H1 (cell line): ENCODE measurements at regions not wholly inside any gene's neighbourhood (a gene's known extent, or its start where the extent isn't known, plus 50 kb on each side); places are given as distances from the start of the nearest gene placed in this dataset.

ENCODE experiments used
- CHD2 ChIP-seq: IDR thresholded peaks from 2 replicates; pipeline ENCODE4 v1.6.1; 2012; ENCODE audit warnings: low read length, improper control_type of control experiment
- EZH2 ChIP-seq: fragments of 200-600 bp; sonication (generic); IDR thresholded peaks from 2 replicates; pipeline ENCODE4 v1.7.1; 2012; ENCODE audit warnings: low read depth, mild to moderate bottlenecking, moderate library complexity, low read length, inconsistent platforms; ENCODE audit not compliant: severe bottlenecking
- FOSL1 ChIP-seq: IDR thresholded peaks from 2 replicates; pipeline ENCODE4 v1.6.1; 2011; ENCODE audit warnings: mild to moderate bottlenecking, low read depth, low read length, moderate library complexity; ENCODE audit not compliant: insufficient read depth
- HDAC2 ChIP-seq, 2 experiments: fragments of 300-600 bp in 1 of 2; sonication (generic) in 1 of 2; IDR thresholded peaks; 2 replicates each; pipeline ENCODE4 v1.6.1; 2011 to 2012; ENCODE audit warnings: low read depth in 2 of 2, low read length in 2 of 2, mild to moderate bottlenecking in 2 of 2, moderate library complexity in 2 of 2, borderline replicate concordance in 1 of 2, inconsistent platforms in 1 of 2
- JUN ChIP-seq: IDR thresholded peaks from 2 replicates; pipeline ENCODE4 v1.6.1; 2011; ENCODE audit warnings: low read depth, mild to moderate bottlenecking, improper control_type of control experiment, low read length
- JUND ChIP-seq: IDR thresholded peaks from 2 replicates; pipeline ENCODE4 v1.6.1; 2011; ENCODE audit warnings: mild to moderate bottlenecking, improper control_type of control experiment, low read length
- KDM1A ChIP-seq: fragments of 200-600, 300-600 bp; sonication (generic); IDR thresholded peaks from 2 replicates; pipeline ENCODE4 v1.7.1; 2016; ENCODE audit warnings: mild to moderate bottlenecking, low read length, borderline replicate concordance
- RAD21 ChIP-seq, 2 experiments: IDR thresholded peaks in 1 of 2; conservative IDR thresholded peaks in 1 of 2; 2 replicates each; pipeline ENCODE4 v1.6.1; 2011; ENCODE audit warnings: low read depth in 2 of 2, low read length in 2 of 2, improper control_type of control experiment in 1 of 2, inconsistent platforms in 1 of 2, mild to moderate bottlenecking in 1 of 2, moderate library complexity in 1 of 2
- TAF1 ChIP-seq: IDR thresholded peaks from 2 replicates; pipeline ENCODE4 v1.6.1; 2011; ENCODE audit warnings: mild to moderate bottlenecking, low read depth, low read length
- TBP ChIP-seq: IDR thresholded peaks from 2 replicates; pipeline ENCODE4 v1.6.1; 2011; ENCODE audit warnings: low read depth, low read length, improper control_type of control experiment
- ZNF274 ChIP-seq: IDR thresholded peaks from 2 replicates; pipeline ENCODE4 v1.7.0; 2012; ENCODE audit warnings: low read length, borderline replicate concordance; ENCODE audit errors: extremely low read depth
- TF ChIP-seq, protein P1 (sequence below), 3 experiments: IDR thresholded peaks; 1 replicate in 2 of 3; 2 replicates in 1 of 3; pipeline versions ENCODE4 v1.5.1 to v1.6.1; 2011; ENCODE audit warnings: low read length in 3 of 3, mild to moderate bottlenecking in 3 of 3, inconsistent platforms in 2 of 3, low read depth in 1 of 3, moderate library complexity in 1 of 3; ENCODE audit not compliant: insufficient read depth in 1 of 3; ENCODE audit errors: control extremely low read depth in 1 of 3
- TF ChIP-seq, protein P2 (sequence below): IDR thresholded peaks from 2 replicates; pipeline ENCODE4 v1.6.1; 2011; ENCODE audit warnings: low read length, improper control_type of control experiment
- TF ChIP-seq, protein P3 (sequence below): IDR thresholded peaks from 2 replicates; pipeline ENCODE4 v1.6.1; 2012; ENCODE audit warnings: low read length, inconsistent platforms

DNA sequence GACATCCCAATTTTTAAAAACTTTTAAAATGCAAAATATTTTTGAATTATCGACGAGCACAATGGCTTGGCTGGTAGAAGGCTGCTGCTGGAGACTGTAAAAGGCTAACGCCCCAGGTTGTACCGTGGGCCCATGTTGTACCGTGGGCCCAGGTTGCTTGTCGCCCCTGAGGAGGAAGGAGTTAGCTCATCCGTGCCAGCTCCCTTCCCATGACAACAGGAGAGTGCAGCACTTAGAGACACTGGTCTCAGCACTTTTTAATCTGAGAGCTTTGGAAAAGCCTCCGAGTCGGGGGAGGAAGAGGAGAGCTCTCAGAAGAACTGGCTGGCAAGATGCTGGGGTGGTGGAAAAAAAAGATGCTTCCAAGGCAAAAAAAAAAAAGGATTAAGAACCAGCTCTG is 50.3 kb upstream of the CACNA1A start:
- no peak for TF ChIP-seq JUND
- TF ChIP-seq KDM1A: no peak
- TF ChIP-seq, protein P1, sequence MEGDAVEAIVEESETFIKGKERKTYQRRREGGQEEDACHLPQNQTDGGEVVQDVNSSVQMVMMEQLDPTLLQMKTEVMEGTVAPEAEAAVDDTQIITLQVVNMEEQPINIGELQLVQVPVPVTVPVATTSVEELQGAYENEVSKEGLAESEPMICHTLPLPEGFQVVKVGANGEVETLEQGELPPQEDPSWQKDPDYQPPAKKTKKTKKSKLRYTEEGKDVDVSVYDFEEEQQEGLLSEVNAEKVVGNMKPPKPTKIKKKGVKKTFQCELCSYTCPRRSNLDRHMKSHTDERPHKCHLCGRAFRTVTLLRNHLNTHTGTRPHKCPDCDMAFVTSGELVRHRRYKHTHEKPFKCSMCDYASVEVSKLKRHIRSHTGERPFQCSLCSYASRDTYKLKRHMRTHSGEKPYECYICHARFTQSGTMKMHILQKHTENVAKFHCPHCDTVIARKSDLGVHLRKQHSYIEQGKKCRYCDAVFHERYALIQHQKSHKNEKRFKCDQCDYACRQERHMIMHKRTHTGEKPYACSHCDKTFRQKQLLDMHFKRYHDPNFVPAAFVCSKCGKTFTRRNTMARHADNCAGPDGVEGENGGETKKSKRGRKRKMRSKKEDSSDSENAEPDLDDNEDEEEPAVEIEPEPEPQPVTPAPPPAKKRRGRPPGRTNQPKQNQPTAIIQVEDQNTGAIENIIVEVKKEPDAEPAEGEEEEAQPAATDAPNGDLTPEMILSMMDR (IDR thresholded peaks at IDR 0.05; ENCODE audit: control extremely low read depth in 1 of 3, insufficient read depth in 1 of 3, low read depth in 1 of 3, low read length in 3 of 3): no peak
- TF ChIP-seq TAF1: no peak
- no peak for TF ChIP-seq EZH2
- TF ChIP-seq ZNF274: no peak
- no peak for TF ChIP-seq JUN
- TF ChIP-seq, protein P2, sequence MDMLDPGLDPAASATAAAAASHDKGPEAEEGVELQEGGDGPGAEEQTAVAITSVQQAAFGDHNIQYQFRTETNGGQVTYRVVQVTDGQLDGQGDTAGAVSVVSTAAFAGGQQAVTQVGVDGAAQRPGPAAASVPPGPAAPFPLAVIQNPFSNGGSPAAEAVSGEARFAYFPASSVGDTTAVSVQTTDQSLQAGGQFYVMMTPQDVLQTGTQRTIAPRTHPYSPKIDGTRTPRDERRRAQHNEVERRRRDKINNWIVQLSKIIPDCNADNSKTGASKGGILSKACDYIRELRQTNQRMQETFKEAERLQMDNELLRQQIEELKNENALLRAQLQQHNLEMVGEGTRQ: no peak
- TF ChIP-seq FOSL1: no peak
- no peak for TF ChIP-seq RAD21 (IDR thresholded peaks at IDR 0.05 in 1 of 2, conservative IDR thresholded peaks at IDR 0.05 in 1 of 2; ENCODE audit: low read depth in 2 of 2, low read length in 2 of 2)
- TF ChIP-seq HDAC2 (IDR thresholded peaks at IDR 0.05; ENCODE audit: borderline replicate concordance in 1 of 2, low read depth in 2 of 2, low read length in 2 of 2): no peak
- TF ChIP-seq, protein P3, sequence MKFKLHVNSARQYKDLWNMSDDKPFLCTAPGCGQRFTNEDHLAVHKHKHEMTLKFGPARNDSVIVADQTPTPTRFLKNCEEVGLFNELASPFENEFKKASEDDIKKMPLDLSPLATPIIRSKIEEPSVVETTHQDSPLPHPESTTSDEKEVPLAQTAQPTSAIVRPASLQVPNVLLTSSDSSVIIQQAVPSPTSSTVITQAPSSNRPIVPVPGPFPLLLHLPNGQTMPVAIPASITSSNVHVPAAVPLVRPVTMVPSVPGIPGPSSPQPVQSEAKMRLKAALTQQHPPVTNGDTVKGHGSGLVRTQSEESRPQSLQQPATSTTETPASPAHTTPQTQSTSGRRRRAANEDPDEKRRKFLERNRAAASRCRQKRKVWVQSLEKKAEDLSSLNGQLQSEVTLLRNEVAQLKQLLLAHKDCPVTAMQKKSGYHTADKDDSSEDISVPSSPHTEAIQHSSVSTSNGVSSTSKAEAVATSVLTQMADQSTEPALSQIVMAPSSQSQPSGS: no peak
- no peak for TF ChIP-seq TBP
- no peak for TF ChIP-seq CHD2
